Inflammatory macrophage treated with lipopolysaccharide for 4 hours (primary cell): ENCODE measurements at regions not wholly inside any gene's neighbourhood (a gene's known extent, or its start where the extent isn't known, plus 50 kb on each side); places are given as distances from the start of the nearest gene placed in this dataset.
"Not testable (repeated sequence)": the region's sequence is repeated elsewhere in the genome, so short reads cannot be mapped to it uniquely, and the experiment has no call there.

Experiments used
- DNase-seq: peaks from one replicate; pipeline ENCODE4 v3.0.0-alpha.2; 2020

DNA sequence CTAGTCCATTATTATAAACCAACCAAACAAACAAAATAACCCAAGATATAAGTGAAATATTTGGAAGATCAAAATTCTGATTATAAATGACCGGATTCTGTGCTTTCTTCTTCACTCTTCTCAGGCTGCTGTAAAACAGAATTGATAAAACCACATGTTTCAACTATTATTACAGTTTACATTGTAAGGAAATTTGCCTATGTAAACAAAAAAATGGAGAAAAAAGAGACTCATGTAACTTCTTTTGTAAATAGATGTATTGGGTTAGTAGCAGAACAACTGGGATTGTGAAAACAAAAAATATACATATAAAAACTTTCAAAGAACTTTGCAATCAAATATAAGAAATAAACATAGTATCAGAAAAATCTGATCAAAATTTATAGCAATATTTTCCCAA is 295.2 kb upstream of the CCDC179 start:
- DNase-seq, result no peak

DNA sequence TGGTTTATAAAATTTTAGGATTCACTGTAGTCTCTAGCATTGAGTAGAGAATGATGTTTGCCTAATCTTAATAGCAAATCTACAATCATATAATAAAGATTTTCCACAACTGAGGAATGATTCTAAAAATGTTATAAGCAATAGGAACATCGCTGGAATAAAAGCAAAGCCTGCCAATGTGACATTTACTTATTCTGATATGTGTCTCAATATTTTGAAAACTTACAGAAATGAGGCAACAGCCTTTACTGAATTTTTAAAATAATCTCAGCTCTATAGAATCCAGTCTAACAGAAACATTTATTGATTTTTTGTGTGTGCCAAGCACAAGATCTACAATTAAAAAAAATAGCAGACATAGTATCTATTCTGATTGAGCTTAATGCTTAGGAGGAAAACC is 303.7 kb upstream of the CCDC179 start:
- no peak for DNase-seq

DNA sequence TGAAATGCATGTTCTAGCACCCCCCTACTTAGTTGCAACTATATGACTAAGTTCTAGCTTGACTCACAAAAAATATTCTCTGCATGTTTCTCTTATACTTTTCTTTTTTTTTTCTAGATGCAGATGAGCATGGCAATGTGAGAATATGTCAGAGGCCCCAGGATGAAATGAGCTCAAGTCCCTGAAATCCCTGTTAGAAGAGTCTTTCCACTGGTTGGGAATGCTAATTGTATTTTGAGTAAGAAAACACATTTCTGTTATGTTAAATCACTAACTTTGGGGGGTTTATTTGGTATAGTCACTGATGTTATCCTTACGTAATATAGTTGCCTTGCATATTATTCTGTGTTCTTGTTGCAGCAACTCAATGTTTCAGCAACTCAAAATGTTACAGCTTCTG is 306.1 kb upstream of the CCDC179 start:
- no peak for DNase-seq

DNA sequence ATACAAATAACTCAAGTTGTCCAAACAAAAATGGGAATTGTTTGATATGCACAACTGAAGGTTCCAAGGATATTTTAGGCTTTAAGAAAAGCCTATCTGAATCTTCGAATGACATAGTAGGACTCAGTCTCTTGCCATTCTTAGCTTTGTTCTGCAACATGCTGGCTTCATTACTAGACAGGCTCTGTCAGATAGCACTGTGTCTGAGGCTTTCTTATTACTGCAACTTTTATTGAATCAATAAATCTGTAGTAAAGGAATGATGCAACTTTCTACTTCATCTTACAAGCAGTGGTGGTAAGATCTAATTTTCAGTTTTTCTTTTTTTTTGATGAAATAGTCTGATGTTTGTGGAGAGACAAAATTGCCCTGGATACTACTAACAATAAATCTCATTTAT is 319.3 kb upstream of the CCDC179 start:
- DNase-seq, result no peak

DNA sequence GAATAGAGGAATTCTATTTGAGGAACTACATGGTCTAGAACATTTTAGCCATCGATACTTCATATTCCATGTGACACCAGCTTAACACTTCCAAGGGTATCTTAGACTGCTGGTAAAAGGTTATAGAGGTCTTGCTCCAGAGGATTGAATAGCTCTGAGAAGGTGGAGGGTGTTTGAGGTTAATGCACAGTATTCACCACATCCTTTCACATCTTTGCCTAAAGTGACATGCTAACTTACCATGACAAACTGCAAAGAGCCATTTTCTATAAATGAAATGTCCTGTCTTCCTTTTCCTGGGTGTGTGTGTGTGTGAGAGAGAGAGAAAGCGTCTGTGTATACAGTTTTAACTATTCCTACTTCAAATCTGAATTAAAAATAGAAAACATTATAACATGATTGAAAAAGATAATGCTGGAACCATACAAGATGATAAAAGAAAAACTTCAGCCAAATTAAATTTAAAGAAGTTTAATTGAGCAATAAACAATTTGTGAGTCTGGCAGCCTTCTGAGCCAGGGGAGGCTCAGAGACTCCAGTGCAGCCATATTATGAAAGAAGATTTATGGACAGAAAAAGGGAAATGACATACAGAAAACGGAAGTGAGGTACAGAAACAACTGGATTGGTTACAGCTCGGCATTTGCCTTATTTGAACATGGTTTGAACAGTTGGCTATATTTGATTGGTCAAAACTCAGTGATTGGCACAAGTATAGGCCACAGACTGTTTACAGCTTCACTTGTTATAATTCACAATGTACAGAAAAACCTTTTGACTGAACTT is 320.9 kb upstream of the CCDC179 start:
- DNase-seq, result no peak

DNA sequence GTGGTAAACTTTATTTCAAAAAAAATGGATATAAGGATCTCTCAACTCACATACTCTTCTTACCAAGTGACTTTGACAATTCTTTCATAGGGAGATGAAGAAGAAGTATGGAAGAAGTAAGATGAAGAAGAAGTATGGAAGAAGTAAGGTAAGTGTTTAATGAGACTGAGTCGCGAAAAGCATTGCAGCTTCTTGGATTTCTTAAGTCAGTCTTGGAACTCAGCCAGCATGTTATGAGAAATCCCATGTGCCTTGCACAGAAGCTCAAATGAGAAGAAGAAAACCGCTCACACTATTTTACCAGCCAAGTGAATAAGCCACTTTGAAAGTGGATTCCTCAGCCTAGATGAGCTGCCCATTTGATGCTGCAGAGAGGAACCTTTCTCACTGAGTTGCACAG is 332.0 kb upstream of the CCDC179 start:
- DNase-seq, result no peak

DNA sequence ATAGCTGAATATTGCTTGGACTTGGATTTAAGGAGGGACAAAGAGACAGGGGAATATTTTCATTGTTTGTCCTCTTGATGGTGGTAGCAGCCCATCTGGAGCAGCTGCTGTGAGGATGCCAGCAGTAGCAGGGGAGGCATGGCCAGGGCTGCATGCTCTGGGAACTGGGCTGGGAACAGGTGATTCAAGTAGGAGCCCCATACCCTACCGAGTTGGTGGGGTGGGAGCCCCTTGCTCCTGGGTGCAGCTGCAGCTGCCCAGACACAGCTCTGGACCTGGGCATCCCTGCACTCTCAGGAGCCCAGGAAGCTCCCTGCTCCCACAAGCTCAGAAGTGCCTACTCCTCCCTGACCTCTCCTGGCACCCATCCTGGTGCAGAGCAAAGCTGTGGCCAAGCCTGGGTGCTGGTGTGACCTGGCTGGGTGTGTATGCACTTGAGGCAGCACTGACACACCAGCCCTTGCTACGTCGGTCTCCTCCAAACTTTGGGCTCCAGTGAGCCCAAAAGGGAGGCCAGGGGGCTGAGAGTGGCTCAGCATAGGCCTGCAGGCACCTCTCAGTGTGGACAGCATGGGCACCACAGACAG is 341.8 kb upstream of the CCDC179 start:
- DNase-seq, result no peak

DNA sequence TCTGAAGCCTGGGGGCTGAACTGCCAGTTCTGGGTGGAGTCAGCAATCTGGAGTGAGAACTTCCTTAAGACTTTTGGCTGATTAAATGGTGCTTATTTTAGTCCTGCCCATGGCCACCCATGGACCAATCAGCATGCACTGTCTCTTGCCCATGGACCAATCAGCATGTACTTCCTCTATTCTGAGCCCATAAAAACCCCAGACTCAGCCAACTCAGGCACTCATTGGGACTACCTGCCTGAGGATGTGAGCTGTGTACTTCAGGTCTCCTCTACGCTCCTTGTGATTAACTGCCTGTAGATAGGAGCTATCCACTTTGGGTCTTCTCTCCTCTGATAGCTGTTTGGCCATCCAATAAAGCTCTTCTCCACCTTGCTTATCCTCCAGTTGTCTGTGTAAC is 342.3 kb upstream of the CCDC179 start:
- no peak for DNase-seq

DNA sequence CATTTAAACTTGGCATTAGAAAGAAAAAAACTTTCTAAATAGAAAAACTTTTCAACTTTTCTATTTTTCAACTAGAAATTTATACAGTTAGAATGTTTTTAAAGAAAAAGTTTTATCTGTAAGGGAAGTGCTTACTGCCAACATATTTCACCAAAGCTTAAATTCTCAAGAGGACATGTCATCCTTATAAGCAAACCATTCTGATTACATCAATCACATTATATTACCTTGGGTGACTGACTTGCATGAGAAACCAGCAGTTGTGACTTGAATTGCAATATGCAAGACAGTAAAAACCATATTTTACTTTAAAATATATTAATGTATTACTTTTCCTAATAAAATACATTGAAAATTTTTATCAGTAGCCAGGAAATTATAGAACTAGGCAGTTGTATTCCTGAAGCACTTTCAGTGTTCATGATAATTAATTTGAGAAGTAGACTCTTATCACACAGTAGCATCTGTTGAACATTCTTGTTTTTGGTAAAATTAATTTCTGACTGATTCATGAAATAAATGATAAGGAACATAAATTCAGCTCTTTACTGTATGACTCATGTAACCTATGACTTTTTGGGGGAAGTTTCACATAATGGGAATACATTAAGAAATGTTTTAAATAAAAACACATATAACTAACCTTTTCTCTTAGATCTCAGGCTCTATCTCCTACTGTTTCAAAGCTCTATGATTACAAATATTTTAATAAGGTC is 345.0 kb upstream of the CCDC179 start:
- DNase-seq, result no peak

DNA sequence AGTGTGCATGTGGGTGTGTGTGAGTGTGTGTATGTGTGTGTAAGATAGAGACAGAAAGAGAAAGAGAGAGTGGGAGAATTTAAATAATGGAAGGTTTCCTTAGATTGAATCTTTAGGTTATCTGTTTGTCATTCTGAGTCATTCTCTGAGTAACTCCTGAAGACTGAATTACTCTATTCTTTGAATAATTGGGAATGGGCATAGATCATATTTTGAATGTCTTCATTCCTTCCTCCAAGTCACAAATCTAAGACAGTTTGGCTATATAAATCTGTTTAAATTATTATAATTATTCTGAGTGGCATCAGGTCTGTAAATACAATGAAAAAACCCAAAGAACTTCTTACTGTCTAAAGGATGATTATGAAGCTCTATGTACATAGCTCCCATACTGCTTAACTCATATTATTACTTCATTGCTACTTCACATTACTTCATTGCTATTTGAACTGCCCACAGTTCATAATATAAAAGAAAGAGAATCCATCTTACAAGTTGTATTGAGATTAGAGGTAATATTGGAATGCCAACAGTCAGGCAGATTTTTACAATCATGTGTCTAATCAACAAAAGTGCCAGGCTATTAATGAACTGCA is 346.6 kb upstream of the CCDC179 start:
- no peak for DNase-seq

DNA sequence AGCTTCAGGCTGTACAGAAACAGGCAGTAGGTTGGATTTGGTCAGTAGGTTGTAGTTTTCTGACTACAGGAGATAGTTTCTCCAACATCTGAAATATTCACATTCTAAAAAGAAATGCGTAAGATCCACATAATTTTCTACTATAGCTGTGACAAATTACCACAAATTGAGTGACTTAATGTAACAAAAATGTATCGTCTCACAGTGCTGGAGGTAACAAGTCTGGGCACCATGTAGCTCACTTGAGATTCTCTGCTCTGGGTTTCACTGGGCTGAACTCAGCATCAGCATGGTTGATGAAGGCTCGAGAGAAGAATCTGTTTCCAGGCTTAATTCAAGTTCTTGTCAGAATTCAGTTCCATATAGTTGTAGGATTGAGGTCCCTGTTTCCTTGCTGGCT is 350.9 kb upstream of the CCDC179 start:
- no peak for DNase-seq

DNA sequence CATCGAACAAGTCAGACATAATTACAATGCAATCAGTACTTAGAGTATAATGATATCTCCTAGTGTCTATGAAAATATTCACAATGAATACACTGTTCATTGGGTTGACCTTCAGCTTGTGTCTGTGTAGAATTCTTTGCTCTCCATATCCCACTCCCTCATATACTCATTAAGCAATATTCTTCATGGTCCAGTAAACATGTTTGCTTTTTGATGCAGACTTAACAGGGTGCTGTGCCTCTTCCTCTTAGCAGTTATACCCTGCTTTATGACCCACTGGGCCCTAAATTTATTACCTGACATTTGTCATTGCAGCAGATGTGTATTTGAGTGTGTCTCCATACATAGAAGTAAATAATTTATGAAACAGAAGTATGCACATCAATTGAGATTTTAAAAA is 352.5 kb upstream of the CCDC179 start:
- DNase-seq, result no peak

DNA sequence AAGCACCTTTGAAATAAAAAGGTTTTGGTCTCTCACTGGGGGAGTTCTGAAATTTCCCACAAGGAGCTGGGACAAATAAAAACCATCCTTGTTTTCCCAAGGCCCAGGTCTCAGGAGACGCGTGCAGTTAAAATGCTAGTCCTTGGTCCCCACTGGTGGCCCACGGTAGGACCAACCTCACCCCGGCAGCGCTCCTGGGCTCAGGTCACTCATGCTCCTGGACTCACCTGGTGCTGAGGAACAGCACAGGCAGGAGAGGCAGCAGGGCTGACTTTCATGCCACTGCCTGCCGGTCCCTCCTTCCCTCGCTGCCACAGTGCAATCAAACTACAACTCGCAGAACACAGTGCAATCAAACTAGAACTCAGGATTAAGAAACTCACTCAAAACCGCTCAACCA is 356.8 kb upstream of the CCDC179 start:
- no peak for DNase-seq

DNA sequence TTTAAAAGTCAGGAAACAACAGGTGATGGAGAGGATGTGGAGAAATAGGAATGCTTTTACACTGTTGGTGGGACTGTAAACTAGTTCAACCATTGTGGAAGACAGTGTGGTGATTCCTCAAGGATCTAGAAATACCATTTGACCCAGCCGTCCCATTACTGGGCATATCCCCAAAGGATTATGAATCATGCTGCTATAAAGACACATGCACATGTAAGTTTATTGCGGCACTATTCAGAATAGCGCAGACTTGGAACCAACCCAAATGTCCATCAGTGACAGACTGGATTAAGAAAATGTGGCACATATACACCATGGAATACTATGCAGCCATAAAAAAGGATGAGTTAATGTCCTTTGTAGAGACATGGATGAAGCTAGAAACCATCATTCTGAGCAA is 359.8 kb upstream of the CCDC179 start:
- not testable (repeated sequence) for DNase-seq

DNA sequence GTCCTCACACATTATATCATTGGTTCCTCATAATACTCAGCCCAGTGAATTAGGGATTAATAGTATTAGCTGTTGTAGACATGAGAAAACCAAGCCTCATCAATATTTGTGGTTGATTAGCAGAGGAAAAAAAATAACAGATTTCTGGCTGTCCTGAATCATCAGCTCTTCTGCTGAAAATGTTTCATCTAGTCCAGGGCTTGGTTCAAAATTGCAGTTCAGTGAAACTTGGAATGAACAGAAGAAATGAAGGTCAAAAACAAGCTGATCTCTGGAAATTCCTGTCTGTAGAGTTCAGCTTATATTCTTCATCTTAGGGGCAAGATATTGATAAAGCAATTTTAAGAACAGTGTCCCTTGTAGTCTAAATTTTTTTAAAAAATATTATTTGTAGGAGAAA is 361.1 kb upstream of the CCDC179 start:
- no peak for DNase-seq

DNA sequence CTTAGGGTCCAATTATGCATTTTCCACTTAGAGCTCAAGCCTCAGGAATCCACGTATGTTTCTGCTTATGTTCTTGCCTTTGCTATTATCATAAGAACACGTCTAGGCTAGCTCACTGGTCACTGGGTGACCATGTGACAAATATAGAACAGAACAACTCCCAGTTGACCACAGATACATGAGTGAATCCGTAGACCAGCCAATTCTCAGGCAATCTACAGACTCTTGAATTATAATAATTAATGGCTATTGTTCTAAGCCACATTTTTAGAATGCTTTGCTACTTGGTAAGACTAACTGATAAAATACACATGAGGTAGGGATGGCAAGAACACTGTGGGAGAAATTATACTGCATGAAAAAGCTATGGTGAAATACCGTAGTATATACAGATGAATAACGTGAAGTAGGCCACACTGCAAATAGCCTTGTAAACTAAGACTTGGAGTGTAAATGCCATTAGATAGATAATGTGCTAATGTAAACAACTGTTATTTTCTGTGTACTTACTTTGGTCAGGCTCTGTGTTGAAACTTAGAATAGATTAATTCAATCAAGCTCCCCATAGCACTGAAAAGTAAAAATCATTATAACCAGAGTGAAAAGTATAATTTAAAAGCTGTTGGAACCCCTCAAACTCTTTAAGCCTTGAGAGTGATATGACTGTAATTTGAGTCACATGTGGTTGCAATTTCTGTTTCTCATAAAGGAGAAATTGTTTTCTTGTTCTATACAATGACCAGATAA is 366.2 kb upstream of the CCDC179 start:
- no peak for DNase-seq

DNA sequence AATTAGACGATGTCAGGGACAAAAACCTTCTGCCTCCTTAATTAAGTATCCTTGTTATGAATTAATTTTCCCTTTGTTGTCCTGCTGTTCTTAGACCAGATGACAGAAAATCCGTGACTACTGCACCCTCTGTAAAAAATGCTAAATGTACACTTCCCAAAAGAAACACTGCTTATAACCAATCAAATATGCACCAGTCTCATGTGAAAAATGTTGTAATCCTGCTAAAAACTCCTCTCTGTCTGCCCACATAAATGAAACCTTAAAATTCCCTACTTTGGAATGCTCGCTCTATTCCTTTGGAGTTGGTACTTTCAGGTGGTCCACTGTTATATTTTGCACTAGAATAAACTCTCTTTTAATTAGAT is 366.8 kb upstream of the CCDC179 start:
- DNase-seq, result no peak

DNA sequence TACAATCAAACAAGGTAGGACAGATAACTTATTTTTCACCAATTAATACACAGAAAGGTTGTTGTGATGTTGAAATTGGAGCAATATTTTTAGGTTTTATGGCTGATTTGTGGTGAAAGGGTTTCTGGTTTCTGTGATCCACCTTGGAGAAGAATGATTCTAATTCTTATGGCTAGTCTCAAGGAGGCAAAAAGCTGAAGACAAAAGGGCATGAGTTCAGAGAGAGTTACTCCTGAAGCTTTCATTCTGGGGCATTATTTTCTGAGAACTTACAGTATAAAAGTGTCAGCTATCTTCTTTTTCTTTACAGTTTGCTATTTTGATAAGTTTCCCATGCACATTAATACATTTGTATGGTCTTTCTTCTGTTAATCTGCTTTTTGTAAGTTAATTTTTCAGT is 372.4 kb upstream of the CCDC179 start:
- no peak for DNase-seq

DNA sequence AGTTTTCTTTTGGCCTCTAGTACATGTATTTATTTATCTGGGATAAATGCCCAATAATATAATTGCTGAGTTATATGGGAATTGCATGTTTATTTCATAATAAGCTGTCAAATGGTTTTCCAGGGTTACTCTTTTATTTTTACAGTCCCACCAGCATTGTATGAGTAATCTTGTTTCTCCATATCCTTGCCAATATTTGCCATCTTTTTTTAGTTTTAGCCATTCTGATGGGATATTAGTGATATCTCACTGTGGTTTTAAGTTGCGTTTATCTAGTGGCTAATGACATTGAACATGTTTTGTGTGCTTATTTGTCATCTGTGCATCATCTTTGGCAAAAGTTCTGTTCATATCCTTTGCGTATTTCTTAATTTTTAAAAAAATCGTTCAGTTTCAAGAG is 372.8 kb upstream of the CCDC179 start:
- no peak for DNase-seq

DNA sequence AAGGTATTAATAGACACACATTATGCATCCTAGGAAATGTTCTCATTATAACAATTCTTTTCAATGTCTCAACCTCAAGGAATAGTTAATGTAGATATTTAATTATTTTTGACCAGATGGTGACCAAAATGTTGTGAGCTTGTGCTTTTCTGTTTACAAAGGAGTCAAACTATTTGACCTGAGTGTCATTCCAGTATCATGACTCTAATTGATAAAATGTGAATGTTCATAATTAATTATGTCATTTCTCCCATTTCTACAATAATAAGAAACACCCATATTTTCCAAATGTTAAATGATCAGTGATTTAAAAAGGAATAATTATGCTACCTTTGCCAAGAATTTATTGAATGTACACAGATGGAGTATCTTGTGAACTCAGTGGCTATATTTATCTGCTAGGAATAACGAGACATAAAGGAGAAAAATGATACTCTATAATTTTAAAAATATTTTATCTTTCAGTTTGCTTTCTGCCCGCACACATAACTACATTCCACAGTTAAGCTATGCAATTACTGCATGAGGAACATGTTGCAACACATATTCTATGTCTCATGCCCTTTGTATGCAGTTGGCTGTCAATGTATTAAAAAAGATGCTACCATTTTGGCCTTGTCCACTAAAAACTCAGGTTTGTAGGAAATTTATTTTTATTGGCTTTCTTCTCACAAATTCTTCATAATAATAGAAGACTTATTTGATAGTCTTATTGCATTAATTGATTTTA is 376.7 kb upstream of the CCDC179 start:
- no peak for DNase-seq

DNA sequence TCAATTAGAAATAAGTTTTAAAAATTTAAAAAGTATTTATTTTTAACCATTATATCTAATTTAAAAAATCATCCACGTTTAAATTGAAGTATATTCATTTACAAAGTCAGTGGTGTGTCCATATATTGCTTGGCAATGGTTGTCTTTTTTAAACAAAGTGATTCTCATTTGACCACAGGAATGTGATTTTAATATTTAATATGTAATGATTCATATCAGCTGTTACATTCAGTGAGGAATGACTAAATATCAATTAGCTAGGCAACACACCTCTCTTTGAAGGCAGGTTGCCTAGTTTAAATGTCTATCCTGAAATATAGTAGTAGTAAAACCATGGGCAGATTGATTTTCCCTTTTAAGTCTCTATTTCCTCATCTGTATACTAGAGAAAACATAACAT is 392.2 kb upstream of the CCDC179 start:
- no peak for DNase-seq

DNA sequence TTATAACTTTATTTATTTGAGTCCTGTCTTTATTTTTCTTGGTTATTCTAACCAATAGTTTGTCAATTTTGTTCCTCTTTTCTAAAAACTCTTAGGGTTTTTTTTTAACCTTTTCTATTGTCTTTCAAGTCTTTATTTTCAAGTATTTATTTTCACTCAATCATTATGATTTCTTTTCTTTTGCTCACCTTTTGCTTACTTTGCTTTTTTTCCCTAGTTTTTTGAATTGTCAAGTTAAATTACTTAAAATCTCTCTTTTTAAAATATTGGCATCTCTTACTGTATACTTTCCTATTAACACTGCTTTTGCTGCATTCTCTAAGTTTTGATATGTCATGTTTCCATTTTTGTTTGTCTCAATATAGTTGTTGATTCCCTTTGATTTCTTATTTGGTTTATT is 396.8 kb upstream of the CCDC179 start:
- no peak for DNase-seq

DNA sequence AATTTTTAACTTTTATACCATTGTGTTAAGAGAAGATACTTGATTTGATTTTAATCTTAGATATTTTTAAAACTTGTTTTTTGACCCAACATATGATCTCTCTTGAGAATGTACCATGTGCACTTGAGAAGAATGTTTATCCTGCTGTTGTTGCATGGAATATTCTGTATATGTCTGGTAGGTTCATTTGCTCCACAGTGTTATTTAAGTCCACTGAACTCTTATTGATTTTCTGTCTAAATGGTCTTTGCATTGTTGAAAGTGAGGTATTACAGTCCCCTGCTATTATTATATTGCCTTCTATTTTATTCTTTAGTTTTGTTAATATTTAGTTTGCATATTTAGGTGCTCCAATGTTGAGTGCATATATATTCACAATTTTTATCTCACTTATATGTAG is 397.3 kb upstream of the CCDC179 start:
- no peak for DNase-seq
